HG03457 (cell line): ENCODE measurements at regions not wholly inside any gene's neighbourhood (a gene's known extent, or its start where the extent isn't known, plus 50 kb on each side); places are given as distances from the start of the nearest gene placed in this dataset.
"Not testable (repeated sequence)": the region's sequence is repeated elsewhere in the genome, so short reads cannot be mapped to it uniquely, and the experiment has no call there.

Experiments used
- ATAC-seq: cut with Tn5 transposase; IDR thresholded peaks from one replicate; pipeline ENCODE4 v1.9.1; 2021; ENCODE audit warnings: moderate number of reproducible peaks; ENCODE audit not compliant: unreplicated experiment

DNA sequence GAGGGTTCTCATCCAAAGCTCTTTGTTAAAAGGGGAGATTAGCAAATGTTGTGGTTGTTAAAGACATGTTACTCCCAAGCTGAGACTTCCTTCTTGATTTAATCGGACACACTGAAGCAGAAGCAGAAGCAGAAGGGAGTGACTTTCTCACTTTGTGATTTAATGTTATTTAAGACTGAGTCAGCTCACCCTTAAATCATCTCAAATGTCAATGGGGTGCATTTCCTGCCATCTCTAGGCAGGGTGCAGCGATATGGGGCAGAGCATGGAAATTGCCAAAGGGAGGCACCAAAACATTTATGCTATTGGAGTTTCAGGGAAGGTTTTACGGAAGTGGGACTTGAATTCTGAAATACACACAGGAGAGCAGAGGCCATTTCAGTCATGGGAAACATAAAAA lies 283.6 kb downstream of the ABCC12 start:
- no peak for ATAC-seq

- ATAC-seq, result no peak
Observed at GRCh38 chr16:47866423-47866822, 289.4 kb downstream of the ABCC12 start.

DNA sequence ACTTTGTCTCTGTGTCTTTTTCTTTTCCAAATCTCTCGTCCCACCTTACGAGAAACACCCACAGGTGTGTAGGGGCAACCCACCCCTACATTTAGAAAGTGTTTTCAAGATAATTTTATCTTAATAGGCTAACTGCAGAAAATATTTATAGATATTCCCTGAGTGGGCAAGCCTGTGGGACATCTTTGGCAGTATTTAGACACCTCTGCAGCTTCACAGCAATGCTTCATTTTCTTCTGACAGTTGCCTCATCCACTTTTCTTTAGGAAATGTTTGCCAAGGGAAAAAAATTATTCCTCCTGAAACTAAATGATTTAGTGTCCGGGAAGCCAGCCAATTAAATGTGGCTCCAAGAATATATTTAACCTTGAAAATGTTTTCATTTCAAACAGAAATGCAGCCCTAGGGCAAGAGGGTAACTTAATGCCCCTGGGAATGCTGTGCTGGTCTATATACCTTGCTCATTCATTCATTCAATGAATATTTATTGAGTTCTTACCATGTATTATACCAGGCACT lies 290.4 kb downstream of the ABCC12 start:
- ATAC-seq, result no peak

DNA sequence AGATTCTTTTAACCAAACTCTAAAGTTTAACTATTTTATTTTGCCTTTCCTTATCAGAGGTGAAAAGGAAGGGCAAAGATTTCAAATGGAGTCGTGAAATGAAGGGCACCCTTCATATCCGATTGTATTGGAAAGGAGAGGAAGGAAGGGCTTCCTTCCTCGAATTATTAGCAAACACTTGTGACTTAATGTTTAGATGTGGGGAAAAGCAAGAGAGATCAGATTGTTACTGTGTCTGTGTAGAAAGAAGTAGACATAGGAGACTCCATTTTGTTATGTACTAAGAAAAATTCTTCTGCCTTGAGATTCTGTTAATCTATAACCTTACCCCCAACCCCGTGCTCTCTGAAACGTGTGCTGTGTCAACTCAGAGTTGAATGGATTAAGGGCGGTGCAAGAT lies 291.5 kb downstream of the ABCC12 start:
- not testable (repeated sequence) for ATAC-seq

GRCh38 chr16:47861999-47862398 lies 293.8 kb downstream of the ABCC12 start:
- ATAC-seq, result no peak

DNA sequence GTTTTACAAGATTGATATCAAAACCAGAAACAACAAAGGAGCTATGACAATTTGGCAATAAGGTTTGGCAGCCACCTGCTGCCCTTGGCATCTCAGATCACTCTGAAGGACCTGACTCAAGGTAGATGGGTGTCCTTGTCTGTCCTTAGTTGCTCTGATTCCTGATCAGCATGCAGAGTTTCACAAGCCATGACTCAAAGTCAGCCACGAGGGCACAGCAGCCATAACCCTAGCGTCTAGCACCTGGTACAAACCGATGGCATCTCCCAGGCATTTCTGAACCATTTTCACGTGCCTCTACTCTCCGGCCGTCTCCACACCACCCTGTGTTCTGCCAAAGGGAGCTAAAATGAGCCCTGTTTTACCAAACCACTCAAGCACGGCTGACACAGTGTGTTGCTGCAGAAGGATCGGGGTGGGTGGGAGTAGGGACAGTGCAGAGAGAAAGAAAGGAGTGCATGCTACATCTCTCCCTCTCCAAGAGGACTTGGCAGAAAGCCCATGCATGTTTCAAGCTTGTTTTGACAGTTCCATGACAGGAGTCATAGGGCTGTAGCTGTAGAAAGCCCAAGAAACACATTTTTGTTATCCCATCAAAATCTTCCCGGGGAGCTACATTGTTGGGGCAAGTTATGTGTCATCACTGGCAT lies 297.3 kb downstream of the ABCC12 start:
- ATAC-seq, result no peak

- ATAC-seq, result no peak
Observed at GRCh38 chr16:47855431-47855830, 300.4 kb downstream of the ABCC12 start.

- no peak for ATAC-seq
Observed at GRCh38 chr16:47854737-47855136, 301.1 kb downstream of the ABCC12 start.

DNA sequence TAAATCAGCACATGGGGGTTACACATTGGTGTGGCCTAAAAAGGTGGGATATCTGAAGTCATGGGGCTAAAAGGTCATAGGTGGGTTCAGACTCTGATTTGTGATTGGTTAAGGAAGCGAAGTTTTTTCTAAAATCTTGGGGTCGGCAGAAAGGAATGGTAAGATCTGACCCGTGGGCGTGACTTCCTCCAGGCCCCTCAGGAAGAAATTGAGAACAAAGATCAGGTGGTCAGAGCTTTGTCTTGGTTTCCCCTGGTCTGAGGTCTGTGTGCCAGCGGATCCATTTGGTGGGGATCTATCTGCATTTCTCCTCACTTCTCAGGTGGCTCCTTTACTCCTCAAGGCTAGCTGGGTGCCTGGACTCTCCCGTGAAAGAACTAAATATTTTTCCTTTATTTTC lies 302.8 kb downstream of the ABCC12 start:
- ATAC-seq, result no peak

- ATAC-seq, result no peak
Observed at GRCh38 chr16:47851146-47851545, 304.6 kb downstream of the ABCC12 start.

- no peak for ATAC-seq
Observed at GRCh38 chr16:47849736-47850135, 306.1 kb downstream of the ABCC12 start.

GRCh38 chr16:47848421-47849109 lies 307.2 kb downstream of the ABCC12 start:
- ATAC-seq, result no peak

- no peak for ATAC-seq
Observed at GRCh38 chr16:47847220-47847970, 308.4 kb downstream of the ABCC12 start.

DNA sequence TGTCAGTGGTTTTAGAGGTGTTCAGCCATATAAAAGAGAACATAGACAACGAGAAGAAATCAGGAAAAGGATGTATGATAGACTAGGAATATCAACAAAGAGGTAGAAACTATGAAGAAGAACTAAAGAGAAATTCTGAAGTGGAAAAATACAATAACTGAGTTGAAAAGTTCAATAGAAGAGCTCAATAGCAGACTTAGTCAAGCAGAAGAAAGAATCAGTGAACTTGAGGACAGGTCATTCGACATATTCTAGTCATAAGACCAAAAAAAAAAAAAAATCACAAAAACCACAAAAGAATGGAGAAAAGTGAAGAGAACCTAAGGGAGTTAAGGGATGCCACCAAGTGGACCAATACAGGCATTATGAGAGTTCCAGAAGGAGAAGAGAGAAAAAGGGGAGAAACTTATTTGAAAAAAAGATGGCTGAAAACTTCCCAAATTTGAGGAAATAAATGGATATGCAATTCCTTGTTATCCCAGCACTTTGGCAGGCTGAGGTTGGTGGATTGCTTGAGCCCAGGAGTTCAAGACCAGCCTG lies 321.2 kb downstream of the ABCC12 start:
- ATAC-seq, result no peak

DNA sequence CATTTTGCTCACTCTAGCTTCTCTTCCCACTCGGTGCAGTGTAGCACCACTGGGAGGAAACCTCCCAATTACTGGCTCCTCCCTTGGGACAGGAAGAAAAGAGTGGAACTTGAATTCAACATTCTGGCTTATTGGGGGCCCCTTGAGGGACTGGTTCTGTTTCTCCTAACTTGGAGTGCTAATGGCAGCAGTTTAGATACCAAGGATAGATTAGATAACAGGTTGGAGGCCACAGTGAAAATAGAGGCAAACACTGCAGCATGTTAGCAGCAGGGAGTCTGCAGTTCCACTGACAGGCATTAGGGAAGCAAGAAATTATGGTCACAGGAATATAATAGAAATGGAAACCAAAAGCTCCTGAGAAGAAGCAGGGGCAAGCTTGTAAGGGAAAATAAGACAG lies 322.0 kb downstream of the ABCC12 start:
- ATAC-seq, result no peak

- no peak for ATAC-seq
Observed at GRCh38 chr16:47829850-47830600, 325.8 kb downstream of the ABCC12 start.

- ATAC-seq, result no peak
Observed at GRCh38 chr16:47826070-47826469, 329.7 kb downstream of the ABCC12 start.

DNA sequence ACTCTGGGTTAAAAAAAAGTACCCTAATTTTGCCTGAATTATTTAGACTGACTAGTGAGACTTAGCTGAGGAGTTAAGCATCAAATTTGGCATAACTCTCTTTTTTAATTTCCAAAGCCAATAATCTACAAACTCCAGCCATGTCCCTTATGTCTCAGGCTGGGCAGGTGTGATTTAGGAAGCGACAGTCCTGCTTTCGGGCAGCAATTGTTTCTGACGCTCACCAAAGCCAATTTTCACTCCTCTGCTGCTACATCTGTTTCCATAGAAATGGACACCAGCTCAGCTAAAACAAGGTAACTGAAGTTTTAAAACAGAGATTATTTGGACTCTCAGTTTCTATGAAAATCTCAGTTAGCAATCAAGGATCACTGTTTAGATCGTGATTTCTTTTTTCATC lies 338.7 kb downstream of the ABCC12 start:
- no peak for ATAC-seq

DNA sequence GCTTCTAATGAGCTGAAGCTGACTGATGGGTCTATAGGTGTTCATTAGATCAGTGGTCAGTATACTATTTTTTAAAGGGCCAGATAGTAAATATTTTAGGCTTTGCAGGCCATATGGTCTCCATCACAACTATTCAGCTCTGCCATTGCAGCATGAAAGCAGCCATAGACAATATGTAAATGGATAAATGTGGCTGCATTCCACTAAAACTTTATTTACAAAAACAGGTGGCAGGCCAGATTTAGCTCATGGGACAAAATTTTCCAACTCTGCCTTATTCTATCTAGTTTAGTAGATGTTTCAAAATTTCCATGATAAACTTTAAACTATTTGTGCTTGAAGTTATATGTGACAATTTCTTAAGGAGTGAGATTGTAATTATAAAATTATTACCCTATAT lies 339.3 kb downstream of the ABCC12 start:
- no peak for ATAC-seq

GRCh38 chr16:47815655-47816054 lies 340.1 kb downstream of the ABCC12 start:
- ATAC-seq, result no peak

DNA sequence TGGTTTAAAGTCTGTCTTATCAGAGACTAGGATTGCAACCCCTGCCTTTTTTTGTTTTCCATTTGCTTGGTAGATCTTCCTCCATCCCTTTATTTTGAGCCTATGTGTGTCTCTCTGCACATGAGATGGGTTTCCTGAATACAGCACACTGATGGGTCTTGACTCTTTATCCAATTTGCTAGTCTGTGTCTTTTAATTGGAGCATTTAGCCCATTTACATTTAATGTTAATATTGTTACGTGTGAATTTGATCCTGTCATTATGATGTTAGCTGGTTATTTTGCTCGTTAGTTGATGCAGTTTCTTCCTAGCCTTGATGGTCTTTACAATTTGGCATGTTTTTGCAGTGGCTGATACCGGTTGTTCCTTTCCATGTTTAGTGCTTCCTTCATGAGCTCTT lies 344.0 kb downstream of the ABCC12 start:
- ATAC-seq, result not testable (repeated sequence)
